ENCODE measurements at regions not wholly inside any gene's neighbourhood (a gene's known extent, or its start where the extent isn't known, plus 50 kb on each side); places are given as distances from the start of the nearest gene placed in this dataset.

DNA sequence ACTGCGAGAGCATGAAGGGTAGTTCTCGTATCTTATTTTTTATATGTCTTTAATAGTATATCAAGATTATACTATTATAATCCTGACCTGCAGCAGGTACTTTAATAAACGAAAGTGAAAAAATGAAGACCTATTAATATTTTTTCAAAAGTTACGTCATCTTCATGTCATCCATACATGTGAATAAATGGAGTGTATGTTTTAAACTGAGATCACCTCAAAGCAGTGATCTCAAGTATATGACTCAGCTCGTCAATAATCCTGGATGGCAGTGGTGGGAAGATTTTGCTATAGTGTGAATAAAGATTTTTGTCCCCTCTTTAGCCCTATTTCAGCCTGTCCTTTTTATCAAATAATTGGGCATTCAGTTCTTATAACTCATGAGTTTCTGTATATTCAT lies 166.3 kb upstream of the FBXO11 start:
- no peak for TF ChIP-seq EZH2 (IDR thresholded peaks at IDR 0.05; ENCODE audit: low read length, unreplicated experiment)
- TF ChIP-seq, protein P1, sequence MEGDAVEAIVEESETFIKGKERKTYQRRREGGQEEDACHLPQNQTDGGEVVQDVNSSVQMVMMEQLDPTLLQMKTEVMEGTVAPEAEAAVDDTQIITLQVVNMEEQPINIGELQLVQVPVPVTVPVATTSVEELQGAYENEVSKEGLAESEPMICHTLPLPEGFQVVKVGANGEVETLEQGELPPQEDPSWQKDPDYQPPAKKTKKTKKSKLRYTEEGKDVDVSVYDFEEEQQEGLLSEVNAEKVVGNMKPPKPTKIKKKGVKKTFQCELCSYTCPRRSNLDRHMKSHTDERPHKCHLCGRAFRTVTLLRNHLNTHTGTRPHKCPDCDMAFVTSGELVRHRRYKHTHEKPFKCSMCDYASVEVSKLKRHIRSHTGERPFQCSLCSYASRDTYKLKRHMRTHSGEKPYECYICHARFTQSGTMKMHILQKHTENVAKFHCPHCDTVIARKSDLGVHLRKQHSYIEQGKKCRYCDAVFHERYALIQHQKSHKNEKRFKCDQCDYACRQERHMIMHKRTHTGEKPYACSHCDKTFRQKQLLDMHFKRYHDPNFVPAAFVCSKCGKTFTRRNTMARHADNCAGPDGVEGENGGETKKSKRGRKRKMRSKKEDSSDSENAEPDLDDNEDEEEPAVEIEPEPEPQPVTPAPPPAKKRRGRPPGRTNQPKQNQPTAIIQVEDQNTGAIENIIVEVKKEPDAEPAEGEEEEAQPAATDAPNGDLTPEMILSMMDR (conservative IDR thresholded peaks at IDR 0.05; ENCODE audit: low read depth, low read length), result no peak

All from PC-3 (cell line).